Neural cell (in vitro differentiated cells): ENCODE measurements at regions not wholly inside any gene's neighbourhood (a gene's known extent, or its start where the extent isn't known, plus 50 kb on each side); places are given as distances from the start of the nearest gene placed in this dataset.

Source experiments
- H2AFZ ChIP-seq: fragments of 200-600, 300-800 bp; sonication (generic), shearing (Covaris generic); 2 replicates; pipeline ENCODE4 v1.6.0; 2014; ENCODE audit warnings: low read depth, mild to moderate bottlenecking, antibody characterized with exemption, low read length, moderate library complexity
- H3F3A ChIP-seq: fragments of 200-600 bp; shearing (Covaris generic); 2 replicates; pipeline ENCODE4 v1.6.1; 2016; ENCODE audit warnings: mild to moderate bottlenecking, moderate library complexity, mixed read lengths, antibody characterized with exemption, low read length; ENCODE audit not compliant: insufficient read depth, poor library complexity, severe bottlenecking
- H3K27ac ChIP-seq: fragments of 200-600, 300-800 bp; sonication (generic), shearing (Covaris generic); 2 replicates; pipeline ENCODE4 v1.5.1; 2014; ENCODE audit warnings: mild to moderate bottlenecking, low read length, moderate library complexity
- H3K27me3 ChIP-seq: fragments of 300-800, 200-600 bp; sonication (generic), shearing (Covaris generic); 2 replicates; pipeline ENCODE4 v1.6.0; 2014; ENCODE audit warnings: mild to moderate bottlenecking, low read depth, low read length, moderate library complexity; ENCODE audit not compliant: insufficient read depth
- H3K36me3 ChIP-seq: fragments of 300-800, 200-600 bp; sonication (generic), shearing (Covaris generic); 2 replicates; pipeline ENCODE4 v1.5.1; 2014; ENCODE audit warnings: mild to moderate bottlenecking, antibody characterized with exemption, low read length, moderate library complexity; ENCODE audit not compliant: insufficient read depth
- H3K4me2 ChIP-seq: fragments of 300-800, 200-600 bp; sonication (generic), shearing (Covaris generic); 2 replicates; pipeline ENCODE4 v1.6.0; 2014; ENCODE audit warnings: mild to moderate bottlenecking, low read length
- H3K4me3 ChIP-seq: fragments of 300-800, 200-600 bp; sonication (generic), shearing (Covaris generic); 2 replicates; pipeline ENCODE4 v1.5.1; 2014; ENCODE audit warnings: mild to moderate bottlenecking, low read length, moderate library complexity
- H3K79me2 ChIP-seq: fragments of 200-600 bp; shearing (Covaris generic); replicated peaks from 2 replicates; pipeline ENCODE4 v1.6.0; 2014; ENCODE audit warnings: mild to moderate bottlenecking, low read length, moderate library complexity; ENCODE audit not compliant: insufficient read depth
- H3K9ac ChIP-seq: fragments of 300-800, 200-600 bp; sonication (generic), shearing (Covaris generic); 2 replicates; pipeline ENCODE4 v1.6.1; 2016; ENCODE audit warnings: mild to moderate bottlenecking, low read length, mixed read lengths
- H3K9me2 ChIP-seq: fragments of 200-600 bp; shearing (Covaris generic); 2 replicates; pipeline ENCODE4 v1.6.1; 2016; ENCODE audit warnings: mild to moderate bottlenecking, low read length, mixed read lengths; ENCODE audit not compliant: insufficient read depth
- H3K9me3 ChIP-seq: fragments of 200-600, 300-800 bp; sonication (generic), shearing (Covaris generic); 2 replicates; pipeline ENCODE4 v1.6.1; 2016; ENCODE audit warnings: mild to moderate bottlenecking, mixed run types, low read length, moderate library complexity, mixed read lengths
- H4K20me1 ChIP-seq: fragments of 200-600 bp; shearing (Covaris generic); 2 replicates; pipeline ENCODE4 v1.6.1; 2016; ENCODE audit warnings: mild to moderate bottlenecking, mixed run types; ENCODE audit not compliant: insufficient read depth
- EP300 ChIP-seq: fragments of 450-650 bp; conservative IDR thresholded peaks from 2 replicates; pipeline ENCODE4 v1.6.1; 2014; ENCODE audit warnings: antibody characterized with exemption, mild to moderate bottlenecking, moderate library complexity; ENCODE audit not compliant: poor library complexity, severe bottlenecking
- EZH2 ChIP-seq: fragments of 200-600, 300-800 bp; shearing (Covaris generic), sonication (generic); IDR thresholded peaks from 2 replicates; pipeline ENCODE4 v1.6.1; 2014; ENCODE audit warnings: antibody characterized with exemption, low read length, borderline replicate concordance, mild to moderate bottlenecking; ENCODE audit not compliant: insufficient read depth, poor library complexity, severe bottlenecking
- MXI1 ChIP-seq: fragments of 450-650 bp; conservative IDR thresholded peaks from 2 replicates; pipeline ENCODE4 v1.6.1; 2014; ENCODE audit warnings: antibody characterized with exemption, mild to moderate bottlenecking; ENCODE audit not compliant: poor library complexity, severe bottlenecking
- POLR2AphosphoS5 ChIP-seq: IDR thresholded peaks from 2 replicates; pipeline ENCODE4 v1.6.1; 2012
- RAD21 ChIP-seq: fragments of 450-650 bp; conservative IDR thresholded peaks from 2 replicates; pipeline ENCODE4 v1.6.1; 2014; ENCODE audit warnings: antibody characterized with exemption, mild to moderate bottlenecking, moderate library complexity
- SMC3 ChIP-seq: fragments of 450-650 bp; conservative IDR thresholded peaks from 2 replicates; pipeline ENCODE4 v1.6.1; 2014; ENCODE audit warnings: antibody characterized with exemption, mild to moderate bottlenecking, moderate library complexity; ENCODE audit not compliant: poor library complexity
- TAF1 ChIP-seq: IDR thresholded peaks from 2 replicates; pipeline ENCODE4 v1.6.1; 2012; ENCODE audit warnings: low read depth
- TF ChIP-seq, protein P1 (sequence below): IDR thresholded peaks from 2 replicates; pipeline ENCODE4 v1.6.1; 2012; ENCODE audit warnings: borderline replicate concordance
- TF ChIP-seq, protein P2 (sequence below): fragments of 450-650 bp; IDR thresholded peaks from 2 replicates; pipeline ENCODE4 v1.5.1; 2014; ENCODE audit warnings: antibody characterized with exemption, mild to moderate bottlenecking, moderate library complexity; ENCODE audit not compliant: poor library complexity, severe bottlenecking

DNA sequence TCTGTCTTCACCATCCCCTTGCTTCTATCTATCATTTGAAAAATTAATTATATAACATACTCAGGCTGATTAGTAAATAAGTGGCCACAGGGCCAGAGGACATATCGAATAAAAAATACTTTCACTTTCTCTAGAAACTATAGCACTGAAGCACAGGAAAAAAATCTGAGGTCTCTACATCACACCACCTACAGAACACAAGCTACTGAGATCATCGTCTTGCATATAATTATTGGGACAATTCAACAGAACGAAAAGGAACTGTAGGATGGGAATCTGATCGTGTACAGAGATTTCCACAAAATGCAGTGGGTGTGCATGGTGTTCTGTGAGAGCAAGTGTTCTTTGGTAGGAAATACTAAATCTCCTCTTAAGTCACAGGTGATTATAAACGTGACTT, 289.6 kb upstream of the ERCC4 start:
- Histone ChIP-seq H3K9me2 (no peaks in the 10 kb centered on the region), H4K20me1 (no peaks in the 10 kb centered on the region), H3K9me3 (no peaks in the 10 kb centered on the region), H3K27ac (no peak overlapping the region), H3K27me3 (no peaks in the 10 kb centered on the region), H3K36me3 (no peaks in the 10 kb centered on the region), H3K9ac (no peak overlapping the region), H3K4me3 (no peak overlapping the region), H2AFZ (no peak overlapping the region), H3K4me2 (no peak overlapping the region), H3F3A (no peaks in the 10 kb centered on the region), H3K79me2 (no peaks in the 10 kb centered on the region)
- no peak for TF ChIP-seq SMC3
- TF ChIP-seq, protein P1, sequence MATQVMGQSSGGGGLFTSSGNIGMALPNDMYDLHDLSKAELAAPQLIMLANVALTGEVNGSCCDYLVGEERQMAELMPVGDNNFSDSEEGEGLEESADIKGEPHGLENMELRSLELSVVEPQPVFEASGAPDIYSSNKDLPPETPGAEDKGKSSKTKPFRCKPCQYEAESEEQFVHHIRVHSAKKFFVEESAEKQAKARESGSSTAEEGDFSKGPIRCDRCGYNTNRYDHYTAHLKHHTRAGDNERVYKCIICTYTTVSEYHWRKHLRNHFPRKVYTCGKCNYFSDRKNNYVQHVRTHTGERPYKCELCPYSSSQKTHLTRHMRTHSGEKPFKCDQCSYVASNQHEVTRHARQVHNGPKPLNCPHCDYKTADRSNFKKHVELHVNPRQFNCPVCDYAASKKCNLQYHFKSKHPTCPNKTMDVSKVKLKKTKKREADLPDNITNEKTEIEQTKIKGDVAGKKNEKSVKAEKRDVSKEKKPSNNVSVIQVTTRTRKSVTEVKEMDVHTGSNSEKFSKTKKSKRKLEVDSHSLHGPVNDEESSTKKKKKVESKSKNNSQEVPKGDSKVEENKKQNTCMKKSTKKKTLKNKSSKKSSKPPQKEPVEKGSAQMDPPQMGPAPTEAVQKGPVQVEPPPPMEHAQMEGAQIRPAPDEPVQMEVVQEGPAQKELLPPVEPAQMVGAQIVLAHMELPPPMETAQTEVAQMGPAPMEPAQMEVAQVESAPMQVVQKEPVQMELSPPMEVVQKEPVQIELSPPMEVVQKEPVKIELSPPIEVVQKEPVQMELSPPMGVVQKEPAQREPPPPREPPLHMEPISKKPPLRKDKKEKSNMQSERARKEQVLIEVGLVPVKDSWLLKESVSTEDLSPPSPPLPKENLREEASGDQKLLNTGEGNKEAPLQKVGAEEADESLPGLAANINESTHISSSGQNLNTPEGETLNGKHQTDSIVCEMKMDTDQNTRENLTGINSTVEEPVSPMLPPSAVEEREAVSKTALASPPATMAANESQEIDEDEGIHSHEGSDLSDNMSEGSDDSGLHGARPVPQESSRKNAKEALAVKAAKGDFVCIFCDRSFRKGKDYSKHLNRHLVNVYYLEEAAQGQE, result no peak
- TF ChIP-seq, protein P2, sequence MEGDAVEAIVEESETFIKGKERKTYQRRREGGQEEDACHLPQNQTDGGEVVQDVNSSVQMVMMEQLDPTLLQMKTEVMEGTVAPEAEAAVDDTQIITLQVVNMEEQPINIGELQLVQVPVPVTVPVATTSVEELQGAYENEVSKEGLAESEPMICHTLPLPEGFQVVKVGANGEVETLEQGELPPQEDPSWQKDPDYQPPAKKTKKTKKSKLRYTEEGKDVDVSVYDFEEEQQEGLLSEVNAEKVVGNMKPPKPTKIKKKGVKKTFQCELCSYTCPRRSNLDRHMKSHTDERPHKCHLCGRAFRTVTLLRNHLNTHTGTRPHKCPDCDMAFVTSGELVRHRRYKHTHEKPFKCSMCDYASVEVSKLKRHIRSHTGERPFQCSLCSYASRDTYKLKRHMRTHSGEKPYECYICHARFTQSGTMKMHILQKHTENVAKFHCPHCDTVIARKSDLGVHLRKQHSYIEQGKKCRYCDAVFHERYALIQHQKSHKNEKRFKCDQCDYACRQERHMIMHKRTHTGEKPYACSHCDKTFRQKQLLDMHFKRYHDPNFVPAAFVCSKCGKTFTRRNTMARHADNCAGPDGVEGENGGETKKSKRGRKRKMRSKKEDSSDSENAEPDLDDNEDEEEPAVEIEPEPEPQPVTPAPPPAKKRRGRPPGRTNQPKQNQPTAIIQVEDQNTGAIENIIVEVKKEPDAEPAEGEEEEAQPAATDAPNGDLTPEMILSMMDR, result no peak

DNA sequence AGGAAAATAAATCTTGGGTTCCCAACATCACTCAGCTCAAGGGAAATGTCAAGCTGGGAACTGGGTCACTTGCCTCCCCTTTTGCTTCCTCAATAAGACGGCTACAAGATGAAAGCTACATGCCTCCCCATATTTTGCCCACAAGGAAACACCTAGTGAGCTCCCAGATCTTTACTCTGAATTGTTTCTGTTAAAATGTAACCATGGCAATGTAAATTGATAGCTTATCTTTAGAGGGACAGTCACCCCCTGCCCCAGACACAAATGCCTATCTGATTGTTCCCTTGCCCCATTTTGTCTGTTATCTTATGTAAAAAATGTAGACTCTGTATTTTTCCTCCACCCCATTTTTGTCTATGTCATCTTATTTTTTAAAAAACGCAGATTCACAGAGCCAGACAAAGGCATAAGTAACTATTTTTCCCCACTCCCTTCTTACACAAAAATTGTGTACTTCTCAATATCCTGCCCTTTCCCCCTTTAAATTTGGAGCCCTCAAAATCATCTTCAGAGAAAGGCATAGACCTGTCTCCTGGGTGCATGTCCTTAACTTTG, 288.7 kb upstream of the ERCC4 start:
- Histone ChIP-seq H3K9ac (no peak overlapping the region), H3F3A (no peaks in the 10 kb centered on the region), H3K4me2 (no peak overlapping the region), H4K20me1 (no peaks in the 10 kb centered on the region), H3K36me3 (no peaks in the 10 kb centered on the region), H3K27ac (no peak overlapping the region), H3K27me3 (no peaks in the 10 kb centered on the region), H3K9me2 (no peaks in the 10 kb centered on the region), H3K79me2 (no peaks in the 10 kb centered on the region), H2AFZ (no peak overlapping the region), H3K4me3 (no peak overlapping the region), H3K9me3 (no peaks in the 10 kb centered on the region)
- TF ChIP-seq, protein P1, result no peak
- TF ChIP-seq POLR2AphosphoS5, result no peak
- no peak for TF ChIP-seq EZH2
- TF ChIP-seq SMC3, result no peak
- TF ChIP-seq MXI1, result no peak
- TF ChIP-seq EP300, result no peak
- TF ChIP-seq RAD21, result no peak
- TF ChIP-seq, protein P2, result no peak
- TF ChIP-seq TAF1, result no peak
